ENCODE measurements at regions not wholly inside any gene's neighbourhood (a gene's known extent, or its start where the extent isn't known, plus 50 kb on each side); places are given as distances from the start of the nearest gene placed in this dataset.

GRCh38 chr4:156182269-156182668 lies 228.6 kb upstream of the CTSO start:
- H4K20me1 ChIP-seq (ENCODE audit: insufficient read depth, low read length): no peaks in the 10 kb centered on the region
- no peak overlapping the region for H3K4me3 ChIP-seq (ENCODE audit: low read depth, low read length, poor library complexity, severe bottlenecking)
- H3K4me2 ChIP-seq (ENCODE audit: low read length): no peak overlapping the region
- ChIA-PET POLR2A (no interaction called here), CTCF (ENCODE audit: unreplicated experiment) (no interaction called here)
- no peaks in the 10 kb centered on the region for H3K9me3 ChIP-seq (ENCODE audit: low read length)
- no peaks in the 10 kb centered on the region for H3K79me2 ChIP-seq (ENCODE audit: insufficient read depth, low read depth, low read length)
- H3K27ac ChIP-seq (ENCODE audit: low read depth, low read length, poor library complexity, severe bottlenecking): no peak overlapping the region
- H3K4me1 ChIP-seq (ENCODE audit: insufficient read depth, low read length, poor library complexity, severe bottlenecking): no peaks in the 10 kb centered on the region
- intact Hi-C loops (cut with micrococcal nuclease; ENCODE audit: unreplicated experiment): no loop called here
- no peak overlapping the region for H2AFZ ChIP-seq (ENCODE audit: low read length)
- no peaks in the 10 kb centered on the region for H3K9me2 ChIP-seq (ENCODE audit: insufficient read depth, low read length)
- no peak for TF ChIP-seq CTCF (conservative IDR thresholded peaks at IDR 0.05; ENCODE audit: low read length)
- TF ChIP-seq EZH2phosphoT487 (IDR thresholded peaks at IDR 0.05; ENCODE audit: borderline replicate concordance, low read depth, low read length): no peak
- no peak for DNase-seq (ENCODE audit: low spot score)
- no TSS peak for BruUV-seq (replicated peaks)
- no peaks in the 10 kb centered on the region for H3K36me3 ChIP-seq (ENCODE audit: insufficient read depth, low read length)

GRCh38 chr4:156177941-156178340 lies 224.3 kb upstream of the CTSO start:
- POLR2A ChIA-PET: interaction anchor here (0.6 kb wide), 1 partner anchor 28 kb away, joined by 3 read pairs; no protein-coding TSS in a partner anchor
- H3K36me3 ChIP-seq (ENCODE audit: insufficient read depth, low read length): no peaks in the 10 kb centered on the region
- no peak overlapping the region for H3K4me2 ChIP-seq (ENCODE audit: low read length)
- no peak overlapping the region for H2AFZ ChIP-seq (ENCODE audit: low read length)
- TF ChIP-seq EZH2phosphoT487 (IDR thresholded peaks at IDR 0.05; ENCODE audit: borderline replicate concordance, low read depth, low read length): no peak
- TF ChIP-seq CTCF (conservative IDR thresholded peaks at IDR 0.05; ENCODE audit: low read length): no peak
- no peaks in the 10 kb centered on the region for H4K20me1 ChIP-seq (ENCODE audit: insufficient read depth, low read length)
- CTCF ChIA-PET (ENCODE audit: unreplicated experiment): no interaction called here
- no peaks in the 10 kb centered on the region for H3K4me1 ChIP-seq (ENCODE audit: insufficient read depth, low read length, poor library complexity, severe bottlenecking)
- H3K9me3 ChIP-seq (ENCODE audit: low read length): no peaks in the 10 kb centered on the region
- intact Hi-C loops (cut with micrococcal nuclease; ENCODE audit: unreplicated experiment): no loop called here
- no peaks in the 10 kb centered on the region for H3K79me2 ChIP-seq (ENCODE audit: insufficient read depth, low read depth, low read length)
- H3K9me2 ChIP-seq (ENCODE audit: insufficient read depth, low read length): no peaks in the 10 kb centered on the region
- no peak for DNase-seq (ENCODE audit: low spot score)
- BruUV-seq (replicated peaks): no TSS peak
- no peak overlapping the region for H3K4me3 ChIP-seq (ENCODE audit: low read depth, low read length, poor library complexity, severe bottlenecking)
- H3K27ac ChIP-seq (ENCODE audit: low read depth, low read length, poor library complexity, severe bottlenecking): no peak overlapping the region

- POLR2A ChIA-PET: interaction anchor here (0.8 to 1.3 kb wide), 2 partner anchors 11 to 149 kb away, joined by 3 read pairs; no protein-coding TSS in a partner anchor
- CTCF ChIA-PET (ENCODE audit: unreplicated experiment): no interaction called here
- Histone ChIP-seq H3K9me3 (ENCODE audit: low read length) (no peaks in the 10 kb centered on the region), H3K79me2 (ENCODE audit: insufficient read depth, low read depth, low read length) (no peaks in the 10 kb centered on the region), H3K4me2 (ENCODE audit: low read length) (no peak overlapping the region), H3K4me3 (ENCODE audit: low read depth, low read length, poor library complexity, severe bottlenecking) (no peak overlapping the region), H2AFZ (ENCODE audit: low read length) (no peak overlapping the region), H3K4me1 (ENCODE audit: insufficient read depth, low read length, poor library complexity, severe bottlenecking) (no peaks in the 10 kb centered on the region), H4K20me1 (ENCODE audit: insufficient read depth, low read length) (no peaks in the 10 kb centered on the region), H3K9me2 (ENCODE audit: insufficient read depth, low read length) (no peaks in the 10 kb centered on the region), H3K36me3 (ENCODE audit: insufficient read depth, low read length) (no peaks in the 10 kb centered on the region), H3K27ac (ENCODE audit: low read depth, low read length, poor library complexity, severe bottlenecking) (no peak overlapping the region)
- no peak for DNase-seq (ENCODE audit: low spot score)
- intact Hi-C loops (cut with micrococcal nuclease; ENCODE audit: unreplicated experiment): no loop called here
- no peak for TF ChIP-seq EZH2phosphoT487 (IDR thresholded peaks at IDR 0.05; ENCODE audit: borderline replicate concordance, low read depth, low read length)
- no peak for TF ChIP-seq CTCF (conservative IDR thresholded peaks at IDR 0.05; ENCODE audit: low read length)
- no TSS peak for BruUV-seq (replicated peaks)
Measured at GRCh38 chr4:156176896-156177295, 223.2 kb upstream of the CTSO start.

Data from OCI-LY7 (cell line).